T-helper 17 cell (primary cell): ENCODE measurements at regions not wholly inside any gene's neighbourhood (a gene's known extent, or its start where the extent isn't known, plus 50 kb on each side); places are given as distances from the start of the nearest gene placed in this dataset.

Source experiments
- ATAC-seq: fragments of 150-1000 bp; cut with Tn5 transposase; 2 replicates; pipeline ENCODE4 v1.10.0; 2021; ENCODE audit warnings: mild to moderate bottlenecking, moderate library complexity
- DNase-seq, 3 donors: peaks; one replicate each; pipeline versions ENCODE4 v3.0.0 to v3.0.0-alpha.2; 2020 to 2021
- H3K9me3 ChIP-seq: one replicate; pipeline ENCODE4 v1.7.0; 2013; ENCODE audit warnings: low read length, mild to moderate bottlenecking; ENCODE audit not compliant: control insufficient read depth, poor library complexity, severe bottlenecking
- H3K27ac Mint-ChIP-seq: one replicate; pipeline ENCODE4 v1.8.0; 2022; ENCODE audit warnings: mild to moderate bottlenecking, moderate library complexity, mixed read lengths
- H3K27me3 Mint-ChIP-seq: one replicate; pipeline ENCODE4 v1.8.0; 2022; ENCODE audit warnings: mixed read lengths
- H3K36me3 Mint-ChIP-seq: one replicate; pipeline ENCODE4 v1.8.0; 2022; ENCODE audit warnings: low read depth, mixed read lengths
- H3K4me1 Mint-ChIP-seq: one replicate; pipeline ENCODE4 v1.8.0; 2022; ENCODE audit warnings: mild to moderate bottlenecking, mixed read lengths
- H3K4me3 Mint-ChIP-seq: one replicate; pipeline ENCODE4 v1.8.0; 2022; ENCODE audit warnings: mild to moderate bottlenecking, moderate library complexity, mixed read lengths

DNA sequence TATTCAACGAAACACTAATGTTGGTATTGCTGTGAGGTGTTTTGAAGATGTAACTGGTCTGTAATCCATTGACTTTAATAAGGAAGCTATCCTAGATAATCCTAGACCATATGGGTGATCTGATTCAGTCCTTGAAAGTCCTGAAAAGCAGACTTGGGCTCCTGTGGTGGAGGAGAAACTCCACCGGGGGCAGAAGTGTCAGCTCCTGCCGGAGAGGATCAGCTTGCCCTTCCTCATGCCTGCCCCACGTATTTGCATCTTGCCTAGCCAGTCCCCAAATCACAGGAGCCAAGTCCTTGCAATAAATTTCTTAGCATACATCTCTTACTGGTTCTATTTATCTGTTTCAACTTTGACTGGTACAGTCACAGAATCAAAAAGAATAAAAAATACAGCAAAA lies 144.2 kb upstream of the DLGAP1 start:
- Mint-ChIP-seq H3K4me1 (no peaks in the 10 kb centered on the region), H3K4me3 (no peak overlapping the region), H3K27ac (no peak overlapping the region), H3K27me3 (no peaks in the 10 kb centered on the region), H3K36me3 (no peaks in the 10 kb centered on the region)
- no peaks in the 10 kb centered on the region for H3K9me3 ChIP-seq
- ATAC-seq = no peak
- no peak for DNase-seq

DNA sequence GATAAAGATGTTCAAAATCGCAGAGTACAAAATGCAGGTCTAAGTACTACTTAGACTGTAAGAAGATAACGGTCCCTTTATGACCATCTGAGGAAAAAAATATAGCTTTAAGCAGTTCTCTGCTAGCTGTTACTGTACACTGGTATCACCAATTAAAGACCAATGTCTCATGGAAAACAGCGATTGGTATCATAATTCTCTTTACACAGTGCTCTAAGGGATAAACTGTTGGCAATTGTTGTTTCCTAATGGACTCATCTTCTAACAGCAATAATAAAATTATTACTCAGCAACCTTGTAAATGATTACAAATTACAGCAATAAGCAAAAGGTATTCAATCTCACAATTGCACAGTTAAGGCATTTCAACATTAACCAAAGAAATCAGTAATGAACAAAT lies 142.2 kb upstream of the DLGAP1 start:
- ATAC-seq = no peak
- no peak overlapping the region for H3K4me3 Mint-ChIP-seq
- H3K4me1 Mint-ChIP-seq = no peaks in the 10 kb centered on the region

DNA sequence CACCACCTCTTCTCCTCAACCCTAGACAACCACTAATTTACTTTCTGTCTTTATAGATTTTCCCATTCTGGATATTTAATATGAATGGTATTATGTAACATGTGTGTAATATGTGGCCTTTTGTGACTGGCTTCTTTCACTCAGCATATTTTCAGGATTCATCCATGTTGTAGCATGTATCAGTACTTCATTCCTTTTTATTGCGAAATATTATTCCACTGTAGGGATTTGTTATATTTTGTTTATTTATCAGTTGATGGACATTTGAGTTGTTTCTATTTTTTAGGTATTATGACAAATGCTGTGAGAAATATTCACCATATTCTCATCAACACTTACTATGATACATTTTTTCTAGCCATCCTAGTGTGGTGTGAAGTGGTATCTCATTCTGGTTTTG lies 138.8 kb upstream of the DLGAP1 start:
- H3K4me1 Mint-ChIP-seq = no peaks in the 10 kb centered on the region
- no peaks in the 10 kb centered on the region for H3K9me3 ChIP-seq
- no peak for DNase-seq
- no peak overlapping the region for H3K4me3 Mint-ChIP-seq
- H3K27ac Mint-ChIP-seq = no peak overlapping the region
- no peaks in the 10 kb centered on the region for H3K27me3 Mint-ChIP-seq
- H3K36me3 Mint-ChIP-seq = no peaks in the 10 kb centered on the region
- no peak for ATAC-seq

More for the DNA sequence above, 142.2 kb upstream of the DLGAP1 start:
- H3K9me3 ChIP-seq = no peaks in the 10 kb centered on the region
- Mint-ChIP-seq H3K27ac (no peak overlapping the region), H3K36me3 (no peaks in the 10 kb centered on the region), H3K27me3 (no peaks in the 10 kb centered on the region)
- DNase-seq = no peak

DNA sequence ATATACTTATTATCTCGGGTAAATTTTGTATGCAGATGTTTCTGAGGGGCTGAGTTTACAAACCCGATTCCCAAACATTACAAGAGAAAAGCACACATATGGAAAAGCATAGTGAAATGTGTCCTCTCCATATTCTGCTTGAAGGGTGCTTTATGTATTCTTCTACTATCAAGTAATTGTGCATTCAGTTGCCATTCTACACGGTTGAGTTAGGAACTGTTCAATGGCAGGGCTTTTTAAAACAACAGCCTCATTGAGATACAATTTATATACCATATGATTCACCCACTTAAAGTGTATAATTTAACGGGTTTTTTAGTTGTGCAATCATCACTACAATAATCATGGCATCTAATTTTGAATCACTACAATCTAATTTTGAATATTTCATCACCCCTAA lies 138.4 kb upstream of the DLGAP1 start:
- Mint-ChIP-seq H3K4me3 (no peak overlapping the region), H3K4me1 (no peaks in the 10 kb centered on the region), H3K36me3 (no peaks in the 10 kb centered on the region), H3K27ac (no peak overlapping the region), H3K27me3 (no peaks in the 10 kb centered on the region)
- ATAC-seq = no peak
- no peaks in the 10 kb centered on the region for H3K9me3 ChIP-seq
- no peak for DNase-seq

DNA sequence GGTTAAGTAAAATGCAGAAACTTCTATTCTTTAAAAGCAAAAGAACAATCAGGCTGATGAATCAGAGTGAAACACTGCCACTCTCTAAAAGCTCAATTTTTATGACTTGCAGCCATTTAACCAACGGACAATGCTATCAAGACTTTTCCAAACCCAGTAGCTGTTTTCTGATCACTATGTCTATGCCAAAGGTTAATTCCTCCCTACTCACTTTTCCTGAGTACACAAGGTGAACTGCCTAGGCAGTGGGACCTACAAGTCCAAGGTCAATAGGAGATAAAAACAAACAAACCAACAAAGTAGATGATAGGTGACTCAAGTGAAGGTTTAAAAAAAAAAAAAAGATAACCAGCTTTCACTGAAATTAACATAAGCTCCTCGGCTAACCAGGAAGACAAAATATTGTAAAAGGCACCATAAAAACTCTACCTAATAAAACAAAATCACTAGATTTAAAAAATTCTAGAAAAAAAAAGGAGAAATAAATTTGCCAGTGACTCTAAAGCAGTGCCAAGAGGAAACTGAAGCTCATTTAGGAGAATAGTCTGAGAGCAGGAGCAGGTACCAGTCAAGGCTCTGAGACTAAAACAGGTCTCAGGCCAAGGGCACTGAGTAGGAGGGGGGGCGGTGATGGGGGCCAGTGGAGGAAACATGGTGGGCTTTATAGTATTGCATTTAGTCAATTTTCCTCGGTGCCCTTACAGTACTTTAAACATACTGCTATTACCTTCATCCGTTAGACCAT lies 134.1 kb upstream of the DLGAP1 start:
- no peaks in the 10 kb centered on the region for H3K9me3 ChIP-seq
- no peaks in the 10 kb centered on the region for H3K4me1 Mint-ChIP-seq
- ATAC-seq (no peak), DNase-seq (no peak)
- H3K4me3 Mint-ChIP-seq = no peak overlapping the region
- no peak overlapping the region for H3K27ac Mint-ChIP-seq
- H3K27me3 Mint-ChIP-seq = no peaks in the 10 kb centered on the region
- no peaks in the 10 kb centered on the region for H3K36me3 Mint-ChIP-seq

DNA sequence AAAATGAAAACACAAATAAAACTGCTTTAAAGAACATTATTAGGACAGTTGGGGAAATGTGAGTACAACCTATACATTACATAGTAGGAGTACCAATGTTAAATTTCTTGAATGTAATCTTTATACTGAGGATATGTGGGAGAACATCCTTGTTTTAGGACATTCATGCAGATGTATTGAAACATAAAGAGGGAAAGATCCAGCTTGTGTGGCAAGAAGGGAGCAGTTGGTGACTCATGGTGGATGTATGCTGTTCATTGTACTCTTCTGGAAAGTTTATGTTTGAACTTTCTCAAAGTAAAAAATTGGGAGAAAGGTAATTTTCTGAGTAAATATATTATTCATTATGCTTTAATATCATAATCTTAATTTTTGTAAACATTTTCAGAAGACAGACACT lies 132.1 kb upstream of the DLGAP1 start:
- no peaks in the 10 kb centered on the region for H3K36me3 Mint-ChIP-seq
- no peaks in the 10 kb centered on the region for H3K27me3 Mint-ChIP-seq
- H3K9me3 ChIP-seq = no peaks in the 10 kb centered on the region
- no peaks in the 10 kb centered on the region for H3K4me1 Mint-ChIP-seq
- H3K4me3 Mint-ChIP-seq = no peak overlapping the region
- ATAC-seq (no peak), DNase-seq (no peak)
- H3K27ac Mint-ChIP-seq = no peak overlapping the region

DNA sequence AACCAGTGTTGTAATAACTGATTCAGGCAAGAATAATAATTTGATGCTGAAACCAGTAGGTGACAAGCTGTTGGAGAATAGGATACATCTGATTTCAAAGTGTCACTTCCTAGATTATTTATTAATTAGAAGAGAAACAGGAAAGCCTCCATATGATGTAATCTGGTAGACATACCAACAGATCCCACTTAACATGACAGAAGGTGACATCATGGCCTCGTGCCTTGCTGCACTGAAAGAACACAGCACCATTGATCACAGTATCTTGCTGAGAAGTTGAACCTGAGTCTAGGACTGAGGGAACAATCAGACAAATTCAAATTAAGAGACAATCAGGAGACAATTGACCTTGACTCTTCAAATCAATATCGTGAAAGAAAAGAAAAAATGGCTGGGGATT lies 131.6 kb upstream of the DLGAP1 start:
- ATAC-seq (no peak), DNase-seq (no peak)
- Mint-ChIP-seq H3K4me3 (no peak overlapping the region), H3K36me3 (no peaks in the 10 kb centered on the region), H3K27me3 (no peaks in the 10 kb centered on the region), H3K27ac (no peak overlapping the region), H3K4me1 (no peaks in the 10 kb centered on the region)
- H3K9me3 ChIP-seq = no peaks in the 10 kb centered on the region

DNA sequence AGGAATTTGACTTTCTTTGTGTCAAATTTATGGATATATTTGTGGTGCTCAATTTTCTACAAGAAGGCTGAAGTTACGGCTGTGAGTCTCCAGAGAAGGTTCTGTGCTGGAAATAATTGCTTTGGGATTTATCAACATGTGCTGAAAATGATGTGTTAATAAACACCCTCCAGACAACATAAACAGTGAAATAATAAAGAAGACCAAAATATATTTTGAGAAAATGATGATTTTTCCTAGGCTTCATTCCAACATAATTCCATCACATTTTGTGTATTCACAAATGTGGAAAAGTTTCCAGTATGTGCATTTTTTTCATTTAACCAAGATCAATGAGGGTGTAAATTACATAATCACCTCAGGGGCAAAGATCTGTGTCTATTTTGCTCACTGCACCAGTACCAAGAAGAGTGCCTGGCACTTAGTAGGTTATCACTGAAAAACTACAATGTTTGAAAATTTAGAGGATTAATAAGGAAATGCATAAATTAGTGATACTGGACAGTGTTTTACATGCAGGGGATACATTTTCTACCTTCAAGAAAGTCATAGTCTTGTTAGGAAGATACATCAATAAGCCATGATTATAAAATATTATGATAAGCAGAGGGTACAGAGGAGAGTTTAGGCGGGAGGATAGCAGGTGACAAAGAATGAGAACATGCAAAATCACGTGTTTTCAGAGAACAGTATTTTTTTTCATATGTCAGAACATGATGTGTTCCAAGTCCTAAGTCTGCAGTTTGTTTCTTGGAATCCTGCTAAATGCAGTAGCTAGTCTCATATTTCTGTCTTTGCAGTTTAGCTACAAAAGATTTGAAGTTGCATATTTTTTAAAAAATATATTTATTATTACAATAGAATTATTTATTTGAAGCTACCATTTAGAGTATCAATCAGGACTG lies 127.6 kb upstream of the DLGAP1 start:
- H3K4me1 Mint-ChIP-seq = no peaks in the 10 kb centered on the region
- H3K36me3 Mint-ChIP-seq = no peaks in the 10 kb centered on the region
- no peak overlapping the region for H3K4me3 Mint-ChIP-seq
- DNase-seq (no peak), ATAC-seq (no peak)
- H3K27me3 Mint-ChIP-seq = no peaks in the 10 kb centered on the region
- no peaks in the 10 kb centered on the region for H3K9me3 ChIP-seq
- no peak overlapping the region for H3K27ac Mint-ChIP-seq

DNA sequence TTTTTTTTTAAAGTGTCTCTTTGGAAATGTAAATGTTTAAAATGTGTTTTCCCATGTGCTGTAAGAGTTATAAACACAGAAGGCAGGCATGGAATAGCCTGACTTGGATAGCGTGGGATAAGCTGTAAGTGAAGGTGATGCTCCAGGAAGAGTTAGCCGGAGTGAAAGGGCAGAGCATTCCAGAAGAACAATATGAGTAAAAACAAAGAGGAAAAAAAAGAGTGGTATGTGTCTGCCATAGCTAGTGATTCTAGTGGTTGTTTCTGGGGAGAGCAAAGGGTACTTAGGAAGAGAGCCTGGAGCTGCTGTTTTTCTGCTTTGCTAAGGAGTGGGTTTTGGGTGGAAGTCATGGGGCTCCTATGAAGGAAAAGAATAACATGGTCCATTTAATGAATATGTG lies 126.9 kb upstream of the DLGAP1 start:
- no peak for ATAC-seq
- DNase-seq = no peak
- Mint-ChIP-seq H3K4me3 (no peak overlapping the region), H3K4me1 (no peaks in the 10 kb centered on the region), H3K36me3 (no peaks in the 10 kb centered on the region), H3K27me3 (no peaks in the 10 kb centered on the region), H3K27ac (no peak overlapping the region)
- no peaks in the 10 kb centered on the region for H3K9me3 ChIP-seq

DNA sequence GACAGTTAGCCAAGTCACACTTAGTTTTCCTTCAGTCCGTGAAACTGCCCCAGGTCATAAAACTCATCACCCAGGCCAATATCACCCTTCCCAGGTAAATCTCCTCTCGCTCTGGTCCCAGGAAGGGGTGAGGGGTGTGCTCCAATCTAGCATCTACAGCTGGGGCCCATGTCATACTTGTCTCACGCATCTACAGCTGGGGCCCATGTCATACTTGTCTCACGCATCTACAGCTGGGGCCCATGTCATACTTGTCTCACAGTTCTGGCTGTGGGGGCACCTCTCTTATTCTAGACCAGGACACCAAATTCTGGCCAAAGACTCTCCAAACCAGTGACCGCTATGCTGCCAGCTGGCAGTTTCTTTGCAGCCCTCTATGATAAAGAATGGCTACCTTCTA lies 123.3 kb upstream of the DLGAP1 start:
- Mint-ChIP-seq H3K4me3 (no peak overlapping the region), H3K27ac (no peak overlapping the region), H3K27me3 (no peaks in the 10 kb centered on the region), H3K4me1 (no peaks in the 10 kb centered on the region), H3K36me3 (no peaks in the 10 kb centered on the region)
- ATAC-seq = no peak
- no peaks in the 10 kb centered on the region for H3K9me3 ChIP-seq
- no peak for DNase-seq

DNA sequence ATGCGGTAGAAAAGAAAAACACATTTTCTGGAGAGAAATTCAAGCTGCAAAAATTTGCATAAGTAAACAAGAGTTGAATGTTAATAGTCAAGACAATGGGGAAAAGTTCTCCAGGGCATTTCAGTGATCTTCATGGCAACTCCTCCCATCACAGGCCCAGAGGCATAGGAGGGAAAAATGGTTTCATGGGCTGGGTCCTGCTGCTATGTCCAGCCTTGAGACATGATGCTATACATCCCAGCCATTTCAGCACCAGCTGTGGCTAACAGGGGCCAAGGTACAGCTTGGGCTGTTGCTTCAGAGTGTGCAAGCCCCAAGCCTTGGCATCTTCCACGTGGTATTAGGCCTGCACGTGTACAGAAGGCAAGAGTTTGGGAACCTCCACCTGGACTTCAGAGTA lies 118.6 kb upstream of the DLGAP1 start:
- ATAC-seq = no peak
- Mint-ChIP-seq H3K27ac (no peak overlapping the region), H3K27me3 (no peaks in the 10 kb centered on the region), H3K4me1 (no peaks in the 10 kb centered on the region), H3K4me3 (no peak overlapping the region), H3K36me3 (no peaks in the 10 kb centered on the region)
- H3K9me3 ChIP-seq = no peaks in the 10 kb centered on the region
- DNase-seq = no peak

DNA sequence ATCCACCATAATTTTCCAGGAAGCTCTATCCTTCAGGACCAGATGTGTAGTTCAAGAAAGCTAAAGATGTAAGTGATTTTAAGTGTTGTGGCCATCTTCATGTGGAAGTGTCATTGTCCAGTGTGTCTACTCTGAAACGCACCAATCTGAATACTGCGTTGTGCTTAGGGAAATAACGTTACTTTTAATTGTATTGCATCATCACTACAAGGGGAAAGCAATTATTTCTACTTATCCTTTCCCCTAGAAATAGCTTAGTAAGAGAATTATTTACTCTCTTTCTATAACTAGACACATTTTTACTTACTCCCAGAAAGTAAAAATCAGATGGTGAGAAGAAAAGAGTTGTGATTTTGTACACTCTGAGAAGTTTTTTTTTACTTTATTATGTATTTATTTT lies 102.4 kb upstream of the DLGAP1 start:
- no peak overlapping the region for H3K27ac Mint-ChIP-seq
- H3K4me1 Mint-ChIP-seq = no peaks in the 10 kb centered on the region
- H3K36me3 Mint-ChIP-seq = no peaks in the 10 kb centered on the region

DNA sequence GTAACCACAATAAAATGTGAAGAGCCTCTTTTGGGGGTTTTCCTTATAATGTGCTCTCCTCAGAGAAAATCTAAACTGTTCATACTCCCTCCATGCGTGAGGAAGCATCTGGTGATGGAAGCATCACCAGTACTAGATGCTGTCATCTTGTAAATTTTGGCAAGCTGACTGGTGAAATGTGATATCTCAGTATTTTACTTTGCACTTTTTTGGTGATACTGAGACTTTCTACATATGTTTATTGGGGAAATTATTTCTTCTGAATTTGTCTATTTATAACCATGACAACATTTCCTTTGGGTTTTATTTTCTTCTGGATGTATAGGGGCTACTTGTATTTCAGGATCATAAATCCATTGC lies 95.9 kb upstream of the DLGAP1 start:
- DNase-seq (no peak), ATAC-seq (no peak)
- Mint-ChIP-seq H3K4me1 (no peaks in the 10 kb centered on the region), H3K27me3 (no peaks in the 10 kb centered on the region), H3K36me3 (no peaks in the 10 kb centered on the region), H3K27ac (no peak overlapping the region), H3K4me3 (no peak overlapping the region)
- H3K9me3 ChIP-seq = no peaks in the 10 kb centered on the region

More for the DNA sequence above, 102.4 kb upstream of the DLGAP1 start:
- Mint-ChIP-seq H3K27me3 (no peaks in the 10 kb centered on the region), H3K4me3 (no peak overlapping the region)
- ATAC-seq = no peak
- H3K9me3 ChIP-seq = peaks cover 2% of the 10 kb centered on the region
- no peak for DNase-seq
